Fibroblast of villous mesenchyme (primary cell): ENCODE measurements at regions not wholly inside any gene's neighbourhood (a gene's known extent, or its start where the extent isn't known, plus 50 kb on each side); places are given as distances from the start of the nearest gene placed in this dataset.

ENCODE experiments used
- DNase-seq: peaks from one replicate; pipeline ENCODE4 v3.0.0-alpha.2; 2010; ENCODE audit warnings: low read depth
- H3K4me3 ChIP-seq: 2 replicates; pipeline ENCODE4 v1.5.1; 2011; ENCODE audit warnings: low read depth, mild to moderate bottlenecking, low read length
- CTCF ChIP-seq: IDR thresholded peaks from 2 replicates; pipeline ENCODE4 v1.5.1; 2012; ENCODE audit warnings: low read depth, mild to moderate bottlenecking, low read length; ENCODE audit not compliant: insufficient read depth

DNA sequence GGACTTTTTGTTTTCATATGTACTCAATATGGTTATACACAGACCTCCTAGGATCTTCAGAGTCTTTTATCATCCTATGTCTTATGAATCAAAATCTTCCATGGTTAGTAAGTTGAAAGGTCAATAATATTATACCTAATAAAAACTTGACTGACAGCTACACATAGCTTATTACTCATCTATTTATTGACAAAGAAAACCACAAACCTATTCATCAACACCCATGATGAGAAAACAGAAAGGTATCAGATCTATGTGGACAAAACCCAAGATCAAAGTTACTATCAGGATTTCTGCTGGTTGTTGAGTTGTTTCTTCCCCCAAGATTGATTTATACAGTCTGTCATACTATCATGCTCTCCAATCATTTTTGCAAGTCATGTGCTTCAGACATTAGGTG is 460.1 kb upstream of the MANEA start:
- H3K4me3 ChIP-seq = no peak overlapping the region
- DNase-seq = no peak
- TF ChIP-seq CTCF = no peak

- no peak for TF ChIP-seq CTCF
- no peak for DNase-seq
- H3K4me3 ChIP-seq = no peak overlapping the region
Measured at GRCh38 chr6:95119927-95120326, 457.4 kb upstream of the MANEA start.

- no peak for TF ChIP-seq CTCF
- no peak for DNase-seq
Measured at GRCh38 chr6:95120984-95121383, 456.4 kb upstream of the MANEA start.

DNA sequence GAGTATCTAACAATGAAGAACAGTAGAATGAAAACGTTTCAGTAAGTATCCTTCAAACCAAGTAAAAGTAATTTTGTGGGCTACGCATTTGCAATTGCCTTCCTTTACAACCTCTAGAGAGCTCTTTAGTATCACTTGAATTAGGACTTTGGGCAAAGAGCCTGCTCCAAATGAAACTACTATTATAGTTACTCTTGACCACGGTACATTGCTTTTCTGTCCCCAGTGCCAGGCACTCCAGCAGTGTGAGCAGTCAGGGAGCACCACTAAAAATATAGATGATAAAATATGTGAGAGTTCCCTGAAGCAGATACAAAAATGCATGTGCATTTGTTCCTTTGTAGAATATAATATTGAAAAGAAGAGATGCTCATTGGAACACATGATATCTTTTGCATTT is 450.1 kb upstream of the MANEA start:
- no peak overlapping the region for H3K4me3 ChIP-seq
- TF ChIP-seq CTCF = no peak
- no peak for DNase-seq

More at GRCh38 chr6:95120984-95121383, 456.4 kb upstream of the MANEA start:
- no peak overlapping the region for H3K4me3 ChIP-seq

DNA sequence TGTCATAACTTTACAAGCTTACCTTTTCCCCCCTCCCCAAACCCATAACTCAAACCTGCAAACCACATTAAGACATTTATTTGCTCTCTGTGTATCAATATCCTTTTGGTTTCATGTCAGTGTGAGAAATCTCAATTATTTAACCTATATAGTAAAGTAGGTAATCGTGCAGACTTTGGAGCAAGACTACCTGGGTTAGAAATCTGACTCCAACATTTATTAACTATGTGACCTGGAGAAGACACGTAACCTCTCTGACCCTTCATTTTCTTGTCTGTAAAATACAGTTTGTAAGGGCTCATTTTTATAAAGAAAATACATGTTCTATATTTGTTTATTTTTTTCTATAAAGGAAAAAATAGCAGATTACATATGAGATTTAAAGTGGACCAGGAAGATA is 448.9 kb upstream of the MANEA start:
- DNase-seq = no peak
- no peak for TF ChIP-seq CTCF
- no peak overlapping the region for H3K4me3 ChIP-seq

DNA sequence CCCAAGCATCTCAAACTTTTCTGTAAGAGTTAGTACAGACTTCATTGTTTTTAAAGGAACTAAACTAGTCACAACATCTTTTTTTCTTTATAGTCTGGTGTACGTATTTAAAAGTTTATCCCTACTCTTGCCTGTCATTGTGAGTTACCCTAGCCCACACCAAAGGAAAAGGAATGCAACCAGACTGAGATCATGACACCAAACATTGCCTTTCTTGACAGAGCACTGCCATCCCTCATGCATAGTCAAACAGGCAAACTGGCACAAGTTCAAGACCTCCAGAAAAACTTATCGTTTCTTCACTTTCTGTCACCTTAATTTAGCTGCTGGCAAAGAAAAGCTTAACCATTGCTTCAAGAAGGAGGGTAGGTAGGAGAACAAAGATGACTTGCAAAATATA is 448.4 kb upstream of the MANEA start:
- H3K4me3 ChIP-seq = no peak overlapping the region
- TF ChIP-seq CTCF = no peak
- DNase-seq = no peak

GRCh38 chr6:95133578-95133977 is 443.8 kb upstream of the MANEA start:
- DNase-seq = no peak

More at GRCh38 chr6:95133578-95133977, 443.8 kb upstream of the MANEA start:
- TF ChIP-seq CTCF = no peak
- H3K4me3 ChIP-seq = no peak overlapping the region
